HUES64 (cell line): ENCODE measurements at regions not wholly inside any gene's neighbourhood (a gene's known extent, or its start where the extent isn't known, plus 50 kb on each side); places are given as distances from the start of the nearest gene placed in this dataset.
A peak's percentile ranks its signal among the peaks of the same experiment; 100 is the strongest.

Source experiments
- H3K27ac ChIP-seq: 2 replicates; pipeline ENCODE4 v1.7.0; 2013; ENCODE audit warnings: low read depth, low read length, inconsistent platforms
- H3K27me3 ChIP-seq: 2 replicates; pipeline ENCODE4 v1.6.1; 2013; ENCODE audit warnings: mild to moderate bottlenecking, low read length; ENCODE audit not compliant: insufficient read depth
- H3K36me3 ChIP-seq: 2 replicates; pipeline ENCODE4 v1.6.1; 2013; ENCODE audit warnings: mild to moderate bottlenecking, low read length; ENCODE audit not compliant: insufficient read depth
- H3K4me1 ChIP-seq: 2 replicates; pipeline ENCODE4 v1.6.1; 2013; ENCODE audit warnings: mild to moderate bottlenecking, low read length, moderate library complexity; ENCODE audit not compliant: insufficient read depth
- H3K4me3 ChIP-seq: 2 replicates; pipeline ENCODE4 v1.5.1; 2013; ENCODE audit warnings: mild to moderate bottlenecking, low read length, moderate library complexity
- H3K9ac ChIP-seq: 2 replicates; pipeline ENCODE4 v1.6.1; 2013; ENCODE audit warnings: mild to moderate bottlenecking, low read depth, low read length
- H3K9me3 ChIP-seq: 2 replicates; pipeline ENCODE4 v1.6.1; 2013; ENCODE audit warnings: low read depth, low read length; ENCODE audit not compliant: insufficient read depth
- WGBS: fragments of 150-250, 120-280 bp; methylation state at CpG from one replicate; pipeline ENCODE4 v1.1.7; 2013; ENCODE audit warnings: missing lambda C conversion rate; 5-methylcytosine and 5-hydroxymethylcytosine counted together

- Histone ChIP-seq H3K36me3 (no peaks in the 10 kb centered on the region), H3K27me3 (no peaks in the 10 kb centered on the region), H3K4me1 (peaks cover 40% of the 10 kb centered on the region), H3K27ac (0 out of 2 replicates have a peak overlapping the region, but pooled peaks have one; percentile 17), H3K9me3 (peaks cover 8% of the 10 kb centered on the region; the same call in 1 of the 2 replicates), H3K4me3 (peak overlapping the region; percentile 12), H3K9ac (no peak overlapping the region)
- 65% methylated on average over 14 of the region's 14 CpGs for WGBS
Measured at GRCh38 chr15:96170979-96171739, 159.3 kb upstream of the NR2F2 start.

GRCh38 chr15:96171853-96172296 lies 158.6 kb upstream of the NR2F2 start:
- no peaks in the 10 kb centered on the region for H3K36me3 ChIP-seq
- no peak overlapping the region for H3K9ac ChIP-seq
- no peaks in the 10 kb centered on the region for H3K27me3 ChIP-seq
- no peak overlapping the region for H3K27ac ChIP-seq
- H3K4me3 ChIP-seq: no peak overlapping the region
- peaks cover 33% of the 10 kb centered on the region for H3K4me1 ChIP-seq
- H3K9me3 ChIP-seq: peaks cover 8% of the 10 kb centered on the region; the same call in 1 of the 2 replicates
- WGBS: 55% methylated on average over 5 of the region's 5 CpGs

DNA sequence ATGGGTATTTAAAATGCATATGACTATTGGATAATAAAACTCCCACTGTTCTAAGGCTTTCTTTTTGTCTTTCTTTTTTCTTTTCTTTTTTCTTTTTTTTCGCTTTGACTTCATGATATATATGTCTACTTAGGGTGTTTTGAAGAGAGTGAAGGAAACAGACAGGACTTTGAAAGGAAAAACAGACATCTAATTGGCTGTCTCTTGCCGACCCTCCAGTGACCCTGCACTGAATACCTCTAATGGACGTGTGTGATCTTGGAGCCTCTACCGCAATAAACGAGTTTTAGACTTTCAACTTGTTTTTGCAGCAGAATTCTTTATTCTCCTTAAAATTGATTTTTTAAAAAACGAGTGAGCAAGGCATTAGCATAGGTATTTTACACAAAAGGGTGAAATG lies 158.1 kb upstream of the NR2F2 start:
- H3K4me1 ChIP-seq: peaks cover 28% of the 10 kb centered on the region
- no peak overlapping the region for H3K9ac ChIP-seq
- H3K27ac ChIP-seq: no peak overlapping the region
- 76% methylated on average over 4 of the region's 6 CpGs for WGBS
- H3K9me3 ChIP-seq: peaks cover 8% of the 10 kb centered on the region; the same call in 1 of the 2 replicates
- no peak overlapping the region for H3K4me3 ChIP-seq
- no peaks in the 10 kb centered on the region for H3K27me3 ChIP-seq
- H3K36me3 ChIP-seq: no peaks in the 10 kb centered on the region

DNA sequence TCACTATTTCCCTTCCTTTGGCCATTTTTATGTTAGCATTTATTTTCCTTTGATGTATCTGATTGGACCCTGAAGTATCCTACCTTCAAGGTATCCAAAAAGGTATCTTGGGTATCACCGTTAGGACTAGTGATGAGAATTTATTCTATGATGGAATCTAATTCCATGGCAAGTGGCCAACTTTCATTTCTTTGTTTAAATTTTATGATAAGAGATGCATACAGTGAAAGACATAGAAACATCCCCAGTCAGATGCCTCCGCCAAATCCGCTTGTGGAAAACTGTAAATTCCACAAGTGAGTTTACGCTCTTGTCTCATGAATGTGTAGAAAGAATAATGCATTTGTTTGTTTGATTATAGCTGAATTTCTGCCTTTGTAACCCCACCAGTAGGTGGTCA lies 153.7 kb upstream of the NR2F2 start:
- Histone ChIP-seq H3K9ac (no peak overlapping the region), H3K27me3 (no peaks in the 10 kb centered on the region; the same call in 1 of the 2 replicates), H3K4me1 (peaks cover 23% of the 10 kb centered on the region), H3K4me3 (no peak overlapping the region), H3K9me3 (no peaks in the 10 kb centered on the region), H3K36me3 (no peaks in the 10 kb centered on the region), H3K27ac (no peak overlapping the region)
- 95% methylated on average over 4 of the region's 4 CpGs for WGBS

DNA sequence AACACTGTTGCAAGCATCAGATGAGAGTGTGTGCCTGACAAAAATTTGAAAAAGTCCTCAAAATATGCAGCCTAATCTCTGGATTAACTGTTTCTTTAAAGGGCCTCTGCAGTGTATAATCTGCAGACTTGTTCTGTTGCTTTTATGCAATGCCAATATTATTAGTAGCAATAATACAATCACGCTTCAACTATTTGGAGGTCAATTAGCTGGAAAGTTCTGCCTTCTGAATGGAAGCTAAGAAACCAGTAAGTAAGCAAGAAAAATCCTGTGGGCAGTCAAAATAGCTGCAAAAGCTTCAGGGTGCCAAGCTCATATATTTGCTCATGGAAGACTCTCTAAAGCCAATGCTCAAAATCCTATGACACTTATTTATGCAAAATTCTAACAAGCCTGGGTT lies 153.2 kb upstream of the NR2F2 start:
- 100% methylated on average over 1 of the region's 1 CpG for WGBS
- Histone ChIP-seq H3K9me3 (no peaks in the 10 kb centered on the region), H3K4me1 (peaks cover 20% of the 10 kb centered on the region), H3K27ac (no peak overlapping the region), H3K36me3 (no peaks in the 10 kb centered on the region), H3K4me3 (no peak overlapping the region), H3K27me3 (no peaks in the 10 kb centered on the region; the same call in 1 of the 2 replicates), H3K9ac (no peak overlapping the region)

GRCh38 chr15:96180087-96180748 lies 150.3 kb upstream of the NR2F2 start:
- 52% methylated on average over 11 of the region's 11 CpGs for WGBS
- H3K4me3 ChIP-seq: no peak overlapping the region
- peaks cover 31% of the 10 kb centered on the region for H3K4me1 ChIP-seq
- H3K9me3 ChIP-seq: no peaks in the 10 kb centered on the region
- H3K36me3 ChIP-seq: no peaks in the 10 kb centered on the region
- no peak overlapping the region for H3K9ac ChIP-seq
- H3K27me3 ChIP-seq: no peaks in the 10 kb centered on the region; the same call in 1 of the 2 replicates
- no peak overlapping the region for H3K27ac ChIP-seq

DNA sequence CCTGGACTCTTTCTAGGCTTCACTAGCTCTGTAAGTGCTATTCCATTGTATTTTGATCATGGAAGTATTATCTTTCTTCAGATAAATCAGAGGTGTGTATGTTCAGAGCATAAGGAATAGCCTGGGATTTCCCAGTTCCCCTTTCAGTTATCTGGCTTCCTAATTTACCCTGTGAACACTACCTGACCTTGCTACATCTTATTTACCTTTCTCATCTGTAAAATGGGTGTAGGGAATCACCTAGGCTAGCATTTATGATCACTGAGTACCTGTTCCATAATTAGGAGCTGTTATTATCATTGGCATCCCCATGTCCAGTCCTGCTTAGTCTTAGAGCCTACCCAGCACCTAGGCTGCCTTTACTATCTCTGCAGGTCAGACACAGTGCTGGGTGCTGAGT lies 149.3 kb upstream of the NR2F2 start:
- H3K4me3 ChIP-seq: no peak overlapping the region
- H3K27me3 ChIP-seq: no peaks in the 10 kb centered on the region; the same call in 1 of the 2 replicates
- H3K9me3 ChIP-seq: no peaks in the 10 kb centered on the region
- peaks cover 31% of the 10 kb centered on the region for H3K4me1 ChIP-seq
- no peak overlapping the region for H3K9ac ChIP-seq
- H3K36me3 ChIP-seq: no peaks in the 10 kb centered on the region
- no peak overlapping the region for H3K27ac ChIP-seq

- H3K9me3 ChIP-seq: no peaks in the 10 kb centered on the region
- no peaks in the 10 kb centered on the region; the same call in 1 of the 2 replicates for H3K27me3 ChIP-seq
- 94% methylated on average over 8 of the region's 8 CpGs for WGBS
- H3K4me1 ChIP-seq: peaks cover 31% of the 10 kb centered on the region
- no peak overlapping the region for H3K9ac ChIP-seq
- H3K27ac ChIP-seq: no peak overlapping the region
- H3K4me3 ChIP-seq: no peak overlapping the region
- no peaks in the 10 kb centered on the region for H3K36me3 ChIP-seq
Measured at GRCh38 chr15:96181873-96182301, 148.6 kb upstream of the NR2F2 start.

GRCh38 chr15:96182736-96183513 lies 147.6 kb upstream of the NR2F2 start:
- Histone ChIP-seq H3K9me3 (no peaks in the 10 kb centered on the region), H3K4me3 (no peak overlapping the region), H3K9ac (no peak overlapping the region), H3K4me1 (peaks cover 31% of the 10 kb centered on the region), H3K36me3 (no peaks in the 10 kb centered on the region), H3K27me3 (no peaks in the 10 kb centered on the region; the same call in 1 of the 2 replicates), H3K27ac (no peak overlapping the region; the same call in 1 of the 2 replicates)
- 89% methylated on average over 11 of the region's 12 CpGs for WGBS

DNA sequence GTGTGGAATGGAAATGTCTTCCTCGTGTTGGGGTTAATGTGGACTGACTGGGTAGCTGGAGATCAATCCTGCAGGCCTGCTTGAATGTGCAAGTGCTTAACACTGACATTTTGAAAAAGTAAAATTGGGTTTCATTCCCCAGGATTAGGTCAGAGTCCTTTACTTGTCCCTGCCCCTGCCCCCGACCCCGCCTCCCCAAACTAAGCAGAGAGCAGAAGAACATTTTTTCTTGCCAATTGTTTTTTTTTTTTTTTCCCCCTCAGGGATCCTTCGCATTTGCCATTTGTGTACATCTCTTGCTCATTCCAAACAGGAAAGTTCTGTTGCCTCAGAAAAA lies 147.0 kb upstream of the NR2F2 start:
- 64% methylated on average over 4 of the region's 4 CpGs for WGBS
- Histone ChIP-seq H3K4me1 (peaks cover 37% of the 10 kb centered on the region), H3K4me3 (no peak overlapping the region), H3K27me3 (no peaks in the 10 kb centered on the region; the same call in 1 of the 2 replicates), H3K27ac (no peak overlapping the region; the same call in 1 of the 2 replicates), H3K36me3 (no peaks in the 10 kb centered on the region), H3K9ac (no peak overlapping the region), H3K9me3 (no peaks in the 10 kb centered on the region)

GRCh38 chr15:96183867-96184266 lies 146.6 kb upstream of the NR2F2 start:
- H3K4me3 ChIP-seq: no peak overlapping the region
- no peaks in the 10 kb centered on the region for H3K9me3 ChIP-seq
- 92% methylated on average over 2 of the region's 3 CpGs for WGBS

More at GRCh38 chr15:96183867-96184266, 146.6 kb upstream of the NR2F2 start:
- H3K36me3 ChIP-seq: no peaks in the 10 kb centered on the region
- H3K9ac ChIP-seq: no peak overlapping the region
- H3K27ac ChIP-seq: no peak overlapping the region
- peaks cover 37% of the 10 kb centered on the region for H3K4me1 ChIP-seq
- no peaks in the 10 kb centered on the region for H3K27me3 ChIP-seq
